Prostate gland (tissue), 2 donors: ENCODE measurements at regions not wholly inside any gene's neighbourhood (a gene's known extent, or its start where the extent isn't known, plus 50 kb on each side); places are given as distances from the start of the nearest gene placed in this dataset.

Source experiments
- DNase-seq: peaks from one replicate; pipeline ENCODE4 v3.0.0-alpha.2; 2019; ENCODE audit warnings: low spot score
- H3K27ac ChIP-seq, 2 donors: fragments of 200-600 bp; sonication (generic); 2 replicates each; pipeline ENCODE4 v1.5.1; 2017 to 2019
- H3K27me3 ChIP-seq: fragments of 200-600 bp; sonication (generic); replicated peaks from 2 replicates; pipeline ENCODE4 v1.5.1; 2019; ENCODE audit not compliant: insufficient read depth
- H3K36me3 ChIP-seq, 2 donors: fragments of 200-600 bp; sonication (generic); 1 replicate in 1 of 2; 2 replicates in 1 of 2; pipeline versions ENCODE4 v1.5.1 to v1.8.1; 2017 to 2019
- H3K4me1 ChIP-seq: fragments of 200-600 bp; sonication (generic); replicated peaks from 2 replicates; pipeline ENCODE4 v1.5.1; 2019
- H3K4me3 ChIP-seq, 2 donors: fragments of 200-600 bp; sonication (generic); 2 replicates each; pipeline ENCODE4 v1.5.1; 2017 to 2019
- H3K9me3 ChIP-seq: fragments of 200-600 bp; sonication (generic); 2 replicates; pipeline ENCODE4 v1.5.1; 2017
- POLR2A ChIP-seq: fragments of 450-650 bp; IDR thresholded peaks from one replicate; pipeline ENCODE4 v1.6.1; 2016; ENCODE audit warnings: antibody characterized with exemption, mild to moderate bottlenecking
- POLR2AphosphoS5 ChIP-seq: sonication (generic); formaldehyde crosslinking; IDR thresholded peaks from one replicate; pipeline ENCODE4 v1.6.1; 2017; ENCODE audit warnings: antibody characterized with exemption
- WGBS: methylation state at CpG from one replicate; pipeline ENCODE4 v1.1.5; 2018; 5-methylcytosine and 5-hydroxymethylcytosine counted together
- intact Hi-C: fragments of 100-400 bp; cut with DNase I; formaldehyde crosslinking; loops from one replicate; pipeline ENCODE4 v1.14.2; 2022
- TF ChIP-seq, protein P1 (sequence below), 4 experiments: fragments of 200-600 bp in 2 of 4; fragments of 450-650 bp in 2 of 4; sonication (generic) in 2 of 4; IDR thresholded peaks; 1 replicate in 3 of 4; 2 replicates in 1 of 4; pipeline ENCODE4 v1.5.1; 2016 to 2019; ENCODE audit warnings: antibody characterized with exemption in 4 of 4, mild to moderate bottlenecking in 2 of 4, moderate library complexity in 2 of 4

DNA sequence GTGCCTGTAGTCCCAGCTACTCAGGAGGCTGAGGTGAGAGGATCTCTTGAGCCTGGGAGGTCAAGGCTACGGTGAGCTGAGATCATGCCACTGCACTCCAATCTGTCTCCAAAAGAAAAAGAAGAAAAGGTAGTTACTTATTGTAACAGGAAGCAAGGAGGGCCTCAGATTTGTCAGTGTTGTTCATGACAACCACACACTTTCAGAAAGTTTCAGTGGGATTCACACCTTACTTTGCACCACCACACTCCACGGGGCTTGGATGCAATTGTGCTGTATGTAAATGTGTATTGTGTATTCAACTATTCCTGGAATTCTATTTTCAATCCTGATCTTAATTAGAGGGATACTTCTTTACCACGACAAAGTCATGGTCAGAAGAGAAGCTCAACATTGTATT, 142.6 kb downstream of the ELOVL4 start:
- TF ChIP-seq, protein P1, sequence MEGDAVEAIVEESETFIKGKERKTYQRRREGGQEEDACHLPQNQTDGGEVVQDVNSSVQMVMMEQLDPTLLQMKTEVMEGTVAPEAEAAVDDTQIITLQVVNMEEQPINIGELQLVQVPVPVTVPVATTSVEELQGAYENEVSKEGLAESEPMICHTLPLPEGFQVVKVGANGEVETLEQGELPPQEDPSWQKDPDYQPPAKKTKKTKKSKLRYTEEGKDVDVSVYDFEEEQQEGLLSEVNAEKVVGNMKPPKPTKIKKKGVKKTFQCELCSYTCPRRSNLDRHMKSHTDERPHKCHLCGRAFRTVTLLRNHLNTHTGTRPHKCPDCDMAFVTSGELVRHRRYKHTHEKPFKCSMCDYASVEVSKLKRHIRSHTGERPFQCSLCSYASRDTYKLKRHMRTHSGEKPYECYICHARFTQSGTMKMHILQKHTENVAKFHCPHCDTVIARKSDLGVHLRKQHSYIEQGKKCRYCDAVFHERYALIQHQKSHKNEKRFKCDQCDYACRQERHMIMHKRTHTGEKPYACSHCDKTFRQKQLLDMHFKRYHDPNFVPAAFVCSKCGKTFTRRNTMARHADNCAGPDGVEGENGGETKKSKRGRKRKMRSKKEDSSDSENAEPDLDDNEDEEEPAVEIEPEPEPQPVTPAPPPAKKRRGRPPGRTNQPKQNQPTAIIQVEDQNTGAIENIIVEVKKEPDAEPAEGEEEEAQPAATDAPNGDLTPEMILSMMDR (IDR thresholded peaks at IDR 0.05) = no peak
- TF ChIP-seq POLR2A (no peak), POLR2AphosphoS5 (no peak)
- H3K27me3 ChIP-seq = no peaks in the 10 kb centered on the region

GRCh38 chr6:79803917-79804316, 143.4 kb downstream of the ELOVL4 start:
- DNase-seq = no peak
- Histone ChIP-seq H3K27me3 (no peaks in the 10 kb centered on the region), H3K27ac (no peak overlapping the region), H3K4me3 (no peak overlapping the region), H3K9me3 (no peaks in the 10 kb centered on the region), H3K4me1 (no peaks in the 10 kb centered on the region), H3K36me3 (no peaks in the 10 kb centered on the region)
- TF ChIP-seq POLR2A (no peak), POLR2AphosphoS5 (no peak)
- TF ChIP-seq, protein P1 (IDR thresholded peaks at IDR 0.05) = no peak
- intact Hi-C loops = no loop called here

More for the DNA sequence above, 142.6 kb downstream of the ELOVL4 start:
- no peak for DNase-seq
- WGBS = 68% methylated on average over 3 of the region's 3 CpGs
- no peak overlapping the region for H3K27ac ChIP-seq
- H3K36me3 ChIP-seq = no peaks in the 10 kb centered on the region
- H3K4me3 ChIP-seq = no peak overlapping the region
- no peaks in the 10 kb centered on the region for H3K9me3 ChIP-seq
- intact Hi-C loops = no loop called here
- H3K4me1 ChIP-seq = no peaks in the 10 kb centered on the region

GRCh38 chr6:79802657-79803300, 144.6 kb downstream of the ELOVL4 start:
- H3K9me3 ChIP-seq = no peaks in the 10 kb centered on the region
- no peak overlapping the region for H3K27ac ChIP-seq
- H3K36me3 ChIP-seq = no peaks in the 10 kb centered on the region
- intact Hi-C loops = no loop called here
- no peak overlapping the region for H3K4me3 ChIP-seq
- H3K4me1 ChIP-seq = no peaks in the 10 kb centered on the region
- no peak for DNase-seq
- TF ChIP-seq, protein P1 (IDR thresholded peaks at IDR 0.05) = no peak
- TF ChIP-seq POLR2AphosphoS5 (no peak), POLR2A (no peak)
- H3K27me3 ChIP-seq = no peaks in the 10 kb centered on the region
- 71% methylated on average over 5 of the region's 5 CpGs for WGBS

GRCh38 chr6:79801362-79801761, 146.0 kb downstream of the ELOVL4 start:
- TF ChIP-seq POLR2A (no peak), POLR2AphosphoS5 (no peak)
- TF ChIP-seq, protein P1 (IDR thresholded peaks at IDR 0.05) = no peak
- H3K27ac ChIP-seq = no peak overlapping the region

DNA sequence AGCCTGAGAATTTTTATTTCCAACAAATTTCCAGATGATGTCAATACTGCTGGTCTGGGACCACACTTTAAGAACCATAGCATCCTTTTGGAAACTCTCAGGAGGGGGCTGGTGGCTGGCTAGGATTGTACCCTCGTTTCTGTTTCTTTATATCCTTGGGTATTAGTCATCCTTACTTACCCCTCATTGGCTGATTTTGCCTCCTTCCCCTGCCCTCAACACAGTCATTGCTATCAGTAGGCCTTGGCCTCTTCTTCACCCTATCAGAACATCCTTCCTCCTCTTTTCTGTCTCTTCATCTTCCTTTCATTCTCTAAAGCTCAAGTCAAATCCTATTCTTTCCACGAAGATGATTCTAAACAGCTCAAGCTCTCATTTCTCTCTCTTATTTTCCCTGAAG, 148.5 kb downstream of the ELOVL4 start:
- Histone ChIP-seq H3K36me3 (no peaks in the 10 kb centered on the region), H3K4me1 (no peaks in the 10 kb centered on the region), H3K4me3 (no peak overlapping the region), H3K27me3 (no peaks in the 10 kb centered on the region), H3K9me3 (no peaks in the 10 kb centered on the region), H3K27ac (no peak overlapping the region)
- TF ChIP-seq, protein P1 (IDR thresholded peaks at IDR 0.05) = no peak
- TF ChIP-seq POLR2A = no peak
- no peak for TF ChIP-seq POLR2AphosphoS5
- no peak for DNase-seq
- intact Hi-C loops = no loop called here
- WGBS = 66% methylated on average over 2 of the region's 2 CpGs

More at GRCh38 chr6:79801362-79801761, 146.0 kb downstream of the ELOVL4 start:
- Histone ChIP-seq H3K9me3 (no peaks in the 10 kb centered on the region), H3K4me1 (no peaks in the 10 kb centered on the region), H3K27me3 (no peaks in the 10 kb centered on the region), H3K36me3 (no peaks in the 10 kb centered on the region), H3K4me3 (no peak overlapping the region)
- intact Hi-C loops = no loop called here
- no peak for DNase-seq
